22Rv1 (cell line): ENCODE measurements at regions not wholly inside any gene's neighbourhood (a gene's known extent, or its start where the extent isn't known, plus 50 kb on each side); places are given as distances from the start of the nearest gene placed in this dataset.

ENCODE experiments used
- H3K27ac ChIP-seq: fragments of 450-650 bp; 2 replicates; pipeline ENCODE4 v1.5.1; 2017
- CTCF ChIP-seq: fragments of 450-650 bp; IDR thresholded peaks from 2 replicates; pipeline ENCODE4 v1.5.1; 2017; ENCODE audit warnings: mild to moderate bottlenecking
- ZFX ChIP-seq: fragments of 450-650 bp; IDR thresholded peaks from 2 replicates; pipeline ENCODE4 v1.6.1; 2017; ENCODE audit warnings: antibody characterized with exemption, borderline replicate concordance

DNA sequence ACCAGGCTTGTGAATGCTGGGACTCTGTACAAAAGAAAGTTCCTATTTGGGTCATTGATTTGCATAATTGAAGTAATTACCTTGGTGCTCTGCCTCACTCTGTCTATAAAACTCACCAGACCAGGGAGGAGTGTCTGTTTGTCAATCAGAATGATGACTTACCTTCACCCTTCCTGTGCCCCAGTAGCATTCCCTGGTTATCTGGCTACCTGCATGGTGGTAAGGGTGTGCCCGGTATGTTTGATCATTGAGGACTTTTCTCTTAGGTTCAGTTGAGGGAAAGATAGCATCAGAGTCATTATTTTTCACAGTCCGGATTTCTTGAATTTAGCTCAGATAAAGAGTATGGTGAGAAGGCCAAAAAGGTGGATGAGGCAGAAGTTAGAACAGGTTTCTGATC, 190.0 kb downstream of the BRINP2 start:
- no peak overlapping the region for H3K27ac ChIP-seq

DNA sequence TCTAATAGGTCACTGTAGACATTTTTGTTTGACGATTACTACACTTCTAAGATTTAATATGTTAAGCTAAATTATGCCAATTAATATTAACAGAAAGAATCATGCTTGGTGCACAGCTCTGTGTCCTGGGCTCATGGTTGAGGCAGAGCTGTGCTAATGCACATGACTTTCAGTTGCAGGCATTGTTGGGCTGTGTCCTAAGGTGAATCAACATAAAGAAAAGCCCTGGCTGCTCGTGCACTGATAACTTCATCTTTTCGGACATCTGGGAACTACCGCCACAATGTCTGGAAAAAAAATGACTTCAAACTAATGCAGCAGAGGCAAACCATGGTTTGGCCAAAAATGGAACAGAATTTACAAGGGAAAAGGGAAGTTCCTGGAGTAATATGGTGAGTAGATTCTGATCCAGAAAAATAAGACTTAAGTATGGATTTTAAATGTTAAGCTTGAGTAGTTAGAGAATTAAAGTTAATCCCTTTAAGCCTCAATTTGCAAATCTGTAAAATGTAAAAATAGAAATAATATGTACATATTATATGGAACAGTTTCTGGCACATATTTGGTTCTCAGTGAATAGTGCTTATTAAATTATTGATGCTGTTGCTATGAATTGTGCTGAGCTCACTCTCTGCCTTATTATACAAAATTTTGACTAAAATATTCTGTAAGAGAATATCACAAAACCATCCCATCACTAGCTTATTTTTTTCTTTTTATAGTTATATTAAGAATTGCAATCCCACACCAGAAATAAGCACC, 186.1 kb downstream of the BRINP2 start:
- TF ChIP-seq ZFX (no peak), CTCF (no peak)
- H3K27ac ChIP-seq = no peak overlapping the region

More for the DNA sequence above, 190.0 kb downstream of the BRINP2 start:
- TF ChIP-seq ZFX (no peak), CTCF (no peak)

GRCh38 chr1:177355575-177355974, 184.8 kb downstream of the BRINP2 start:
- no peak overlapping the region for H3K27ac ChIP-seq
- no peak for TF ChIP-seq ZFX
- TF ChIP-seq CTCF = peak; percentile 65

GRCh38 chr1:177354247-177354646, 183.5 kb downstream of the BRINP2 start:
- TF ChIP-seq CTCF (no peak), ZFX (no peak)
- no peak overlapping the region for H3K27ac ChIP-seq

DNA sequence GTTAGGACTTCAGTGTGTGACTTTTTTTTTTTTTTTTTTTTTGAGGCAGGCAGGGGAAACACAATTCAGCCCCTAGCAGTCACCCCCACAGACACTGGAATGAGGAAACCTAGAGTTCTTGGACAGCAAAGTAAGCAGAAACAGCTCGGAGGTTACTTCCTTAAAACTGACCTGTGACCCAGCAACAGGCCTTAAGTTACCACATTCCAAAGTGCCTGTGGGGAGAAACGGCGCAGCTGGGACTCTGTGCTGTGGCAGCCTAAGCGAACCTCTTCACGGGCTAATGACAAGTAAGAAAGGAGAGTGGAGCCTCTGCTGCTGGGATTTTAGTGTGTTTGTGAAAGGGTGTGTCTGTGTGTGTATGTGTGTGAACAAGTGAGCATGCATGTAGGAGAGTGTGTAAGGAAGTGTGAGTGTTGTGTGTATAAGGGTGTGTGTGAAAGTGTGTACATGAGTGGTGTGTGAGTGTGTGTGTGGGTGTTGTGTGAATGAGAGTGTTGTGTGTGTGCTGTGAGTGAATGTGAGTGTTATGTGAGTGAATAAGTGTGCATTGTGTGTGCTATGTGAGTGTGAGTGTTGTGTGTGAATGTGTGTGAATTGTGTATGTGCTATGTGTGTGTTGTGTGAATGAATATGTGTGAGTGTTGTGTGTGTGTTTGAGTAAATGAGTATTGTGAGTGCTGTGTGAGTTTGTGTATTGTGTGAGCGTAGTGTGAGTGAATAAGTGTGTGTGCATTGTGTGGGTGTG, 180.8 kb downstream of the BRINP2 start:
- H3K27ac ChIP-seq = no peak overlapping the region
- TF ChIP-seq ZFX = no peak
- TF ChIP-seq CTCF = no peak

- TF ChIP-seq ZFX (no peak), CTCF (no peak)
- H3K27ac ChIP-seq = no peak overlapping the region; the same call in 1 of the 2 replicates
Observed at GRCh38 chr1:177346790-177347359, 176.1 kb downstream of the BRINP2 start.

- H3K27ac ChIP-seq = no peak overlapping the region
- TF ChIP-seq ZFX = no peak
- TF ChIP-seq CTCF = no peak
Observed at GRCh38 chr1:177343445-177343844, 172.7 kb downstream of the BRINP2 start.
